MCF 10A (cell line): ENCODE measurements at regions not wholly inside any gene's neighbourhood (a gene's known extent, or its start where the extent isn't known, plus 50 kb on each side); places are given as distances from the start of the nearest gene placed in this dataset.
"Not testable (repeated sequence)": the region's sequence is repeated elsewhere in the genome, so short reads cannot be mapped to it uniquely, and the experiment has no call there.

Experiments
- BruUV-seq: library from RNA; stranded (reverse); fragments of 400-500 nt; replicated peaks from 2 replicates; lab custom pipeline; 2021; lab: Mats Ljungman, UMichigan
- CTCF ChIA-PET: fragments of 300-600 bp; sonication (Branson Sonifier 250); formaldehyde crosslinking; extraction: SDS; loops from one replicate; lab custom pipeline; 2021; ENCODE audit warnings: antibody characterized with exemption, inconsistent platforms; lab: Yijun Ruan, JAX
- POLR2A ChIA-PET: fragments of 300-600, 350-650 bp; sonication (Branson Sonifier 250); formaldehyde crosslinking; extraction: SDS; loops from one replicate; lab custom pipeline; 2020; ENCODE audit warnings: antibody characterized with exemption, inconsistent platforms; lab: Yijun Ruan, JAX
- DNase-seq: peaks from one replicate; pipeline ENCODE4 v3.0.0-alpha.2; 2018; ENCODE audit not compliant: unreplicated experiment
- H3K27ac Mint-ChIP-seq: one replicate; pipeline ENCODE4 v1.8.0; 2022; ENCODE audit warnings: mild to moderate bottlenecking, low read depth, mixed read lengths; ENCODE audit not compliant: unreplicated experiment
- H3K27me3 Mint-ChIP-seq: one replicate; pipeline ENCODE4 v1.8.0; 2022; ENCODE audit warnings: mixed read lengths; ENCODE audit not compliant: insufficient read depth, unreplicated experiment
- H3K36me3 Mint-ChIP-seq: one replicate; pipeline ENCODE4 v1.8.0; 2022; ENCODE audit warnings: mild to moderate bottlenecking, moderate library complexity, mixed read lengths; ENCODE audit not compliant: insufficient read depth, unreplicated experiment
- H3K4me1 Mint-ChIP-seq: one replicate; pipeline ENCODE4 v1.8.0; 2022; ENCODE audit warnings: mixed read lengths; ENCODE audit not compliant: insufficient read depth, unreplicated experiment
- H3K4me3 Mint-ChIP-seq: one replicate; pipeline ENCODE4 v1.8.0; 2022; ENCODE audit warnings: mild to moderate bottlenecking, moderate library complexity, mixed read lengths; ENCODE audit not compliant: unreplicated experiment
- H3K9me3 Mint-ChIP-seq: one replicate; pipeline ENCODE4 v1.8.0; 2022; ENCODE audit warnings: mixed read lengths; ENCODE audit not compliant: unreplicated experiment
- intact Hi-C: fragments of 100-400 bp; cut with micrococcal nuclease; formaldehyde crosslinking; loops from 2 replicates; pipeline ENCODE4 v1.14.1; 2022
- TF ChIP-seq, protein P1 (sequence below): fragments of 200-600 bp; IDR thresholded peaks from one replicate; pipeline ENCODE4 v1.8.0; 2022; ENCODE audit warnings: antibody characterized with exemption, mild to moderate bottlenecking; ENCODE audit not compliant: unreplicated experiment

DNA sequence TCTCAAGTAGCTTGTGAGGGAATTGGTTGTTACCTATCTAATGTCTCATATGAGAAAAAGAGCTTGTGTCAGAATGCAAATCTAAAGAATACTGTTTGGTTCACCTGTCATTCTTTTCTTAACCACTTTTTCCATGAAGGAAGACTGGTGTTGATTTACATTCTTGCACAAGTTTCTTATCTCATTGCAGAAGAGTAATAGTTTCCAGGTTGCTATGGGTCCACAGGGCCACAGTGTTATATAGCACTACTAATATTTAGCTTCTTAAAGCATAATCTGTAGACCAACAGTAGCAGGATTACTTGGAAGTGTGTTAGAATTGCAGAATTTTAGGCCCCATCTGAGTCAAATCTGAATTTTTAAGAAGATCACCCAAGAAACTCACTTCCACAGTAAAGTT is 697.5 kb downstream of the GBE1 start:
- ChIA-PET POLR2A (no interaction called here), CTCF (no interaction called here)
- H3K27ac Mint-ChIP-seq = no peak overlapping the region
- H3K4me3 Mint-ChIP-seq = no peak overlapping the region
- intact Hi-C loops = no loop called here
- BruUV-seq = no TSS peak
- H3K27me3 Mint-ChIP-seq = no peaks in the 10 kb centered on the region
- peaks cover 19% of the 10 kb centered on the region for H3K9me3 Mint-ChIP-seq
- TF ChIP-seq, protein P1, sequence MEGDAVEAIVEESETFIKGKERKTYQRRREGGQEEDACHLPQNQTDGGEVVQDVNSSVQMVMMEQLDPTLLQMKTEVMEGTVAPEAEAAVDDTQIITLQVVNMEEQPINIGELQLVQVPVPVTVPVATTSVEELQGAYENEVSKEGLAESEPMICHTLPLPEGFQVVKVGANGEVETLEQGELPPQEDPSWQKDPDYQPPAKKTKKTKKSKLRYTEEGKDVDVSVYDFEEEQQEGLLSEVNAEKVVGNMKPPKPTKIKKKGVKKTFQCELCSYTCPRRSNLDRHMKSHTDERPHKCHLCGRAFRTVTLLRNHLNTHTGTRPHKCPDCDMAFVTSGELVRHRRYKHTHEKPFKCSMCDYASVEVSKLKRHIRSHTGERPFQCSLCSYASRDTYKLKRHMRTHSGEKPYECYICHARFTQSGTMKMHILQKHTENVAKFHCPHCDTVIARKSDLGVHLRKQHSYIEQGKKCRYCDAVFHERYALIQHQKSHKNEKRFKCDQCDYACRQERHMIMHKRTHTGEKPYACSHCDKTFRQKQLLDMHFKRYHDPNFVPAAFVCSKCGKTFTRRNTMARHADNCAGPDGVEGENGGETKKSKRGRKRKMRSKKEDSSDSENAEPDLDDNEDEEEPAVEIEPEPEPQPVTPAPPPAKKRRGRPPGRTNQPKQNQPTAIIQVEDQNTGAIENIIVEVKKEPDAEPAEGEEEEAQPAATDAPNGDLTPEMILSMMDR = no peak
- H3K4me1 Mint-ChIP-seq = no peaks in the 10 kb centered on the region
- H3K36me3 Mint-ChIP-seq = peaks cover 6% of the 10 kb centered on the region
- no peak for DNase-seq

DNA sequence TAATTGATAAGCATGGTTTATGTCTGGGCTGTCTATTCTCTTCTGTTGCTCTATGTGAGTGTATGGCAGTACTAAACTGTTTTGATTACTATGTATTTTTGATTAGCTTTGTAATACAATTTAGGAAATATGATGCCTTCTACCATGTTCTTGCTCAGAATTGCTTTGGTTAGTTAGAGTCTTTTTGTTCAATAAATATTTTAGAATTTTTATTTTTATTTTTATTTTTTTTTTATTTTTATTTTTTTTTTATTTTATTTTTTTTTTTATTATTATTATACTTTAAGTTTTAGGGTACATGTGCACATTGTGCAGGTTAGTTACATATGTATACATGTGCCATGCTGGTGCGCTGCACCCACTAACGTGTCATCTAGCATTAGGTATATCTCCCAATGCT is 710.3 kb downstream of the GBE1 start:
- intact Hi-C loops, CTCF ChIA-PET, BruUV-seq, H3K4me1 Mint-ChIP-seq, H3K4me3 Mint-ChIP-seq, H3K27ac Mint-ChIP-seq, H3K9me3 Mint-ChIP-seq, POLR2A ChIA-PET, DNase-seq, H3K27me3 Mint-ChIP-seq, H3K36me3 Mint-ChIP-seq: not testable (repeated sequence)

DNA sequence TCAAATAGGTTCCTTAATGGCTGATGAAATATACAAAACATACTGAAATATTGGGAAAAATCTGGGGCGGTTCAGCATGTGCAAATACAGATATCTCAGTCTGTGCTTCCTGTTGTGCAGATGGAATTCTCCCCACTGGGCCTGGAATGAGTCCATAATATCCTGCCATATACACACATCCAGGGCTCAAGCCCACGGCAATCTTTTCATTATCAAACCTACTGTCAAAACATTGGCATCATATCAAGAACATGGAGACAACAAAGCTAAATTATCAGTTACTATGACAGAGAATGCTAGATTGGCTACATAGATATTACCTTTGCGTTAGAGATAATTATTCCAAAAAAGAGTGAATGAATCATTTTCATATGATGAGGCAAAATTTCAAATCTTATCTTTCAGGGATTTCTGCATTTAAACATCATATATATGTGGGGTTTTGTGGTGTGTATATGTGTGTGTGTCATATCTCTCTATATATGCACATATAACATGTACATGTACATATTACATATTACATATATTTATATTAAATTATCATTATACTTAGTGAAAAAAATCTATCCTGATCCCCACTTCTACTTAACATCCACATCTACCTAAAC is 713.3 kb downstream of the GBE1 start:
- H3K4me3 Mint-ChIP-seq = no peak overlapping the region
- TF ChIP-seq, protein P1 = no peak
- H3K36me3 Mint-ChIP-seq = no peaks in the 10 kb centered on the region
- no TSS peak for BruUV-seq
- CTCF ChIA-PET = no interaction called here
- H3K4me1 Mint-ChIP-seq = no peaks in the 10 kb centered on the region
- peaks cover 27% of the 10 kb centered on the region for H3K27me3 Mint-ChIP-seq
- no peak for DNase-seq
- H3K27ac Mint-ChIP-seq = no peak overlapping the region
- POLR2A ChIA-PET = no interaction called here
- intact Hi-C loops = no loop called here
- H3K9me3 Mint-ChIP-seq = no peaks in the 10 kb centered on the region

DNA sequence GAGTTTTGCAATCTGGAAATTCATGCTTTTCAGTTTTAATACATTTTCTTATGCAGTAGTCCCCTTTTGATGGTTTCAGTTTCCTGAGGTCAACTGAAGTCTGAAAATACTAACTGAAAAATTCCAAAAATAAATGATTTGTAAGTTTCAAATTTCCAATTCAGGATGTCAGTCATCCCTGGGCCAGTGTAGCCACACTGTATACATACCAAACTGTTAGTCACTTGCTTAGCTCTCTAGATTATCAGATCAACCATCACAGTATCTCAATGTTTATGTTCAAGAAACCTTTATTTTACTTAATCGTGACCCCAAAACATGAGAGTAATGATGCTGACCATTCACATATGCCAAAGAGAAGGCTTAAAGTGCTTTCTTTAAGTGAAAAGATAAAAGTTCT is 715.5 kb downstream of the GBE1 start:
- Mint-ChIP-seq H3K27ac (no peak overlapping the region), H3K9me3 (no peaks in the 10 kb centered on the region), H3K36me3 (no peaks in the 10 kb centered on the region), H3K4me1 (no peaks in the 10 kb centered on the region), H3K4me3 (no peak overlapping the region), H3K27me3 (peaks cover 27% of the 10 kb centered on the region)
- BruUV-seq = no TSS peak
- intact Hi-C loops = no loop called here
- TF ChIP-seq, protein P1 = no peak
- ChIA-PET CTCF (no interaction called here), POLR2A (no interaction called here)
- no peak for DNase-seq

DNA sequence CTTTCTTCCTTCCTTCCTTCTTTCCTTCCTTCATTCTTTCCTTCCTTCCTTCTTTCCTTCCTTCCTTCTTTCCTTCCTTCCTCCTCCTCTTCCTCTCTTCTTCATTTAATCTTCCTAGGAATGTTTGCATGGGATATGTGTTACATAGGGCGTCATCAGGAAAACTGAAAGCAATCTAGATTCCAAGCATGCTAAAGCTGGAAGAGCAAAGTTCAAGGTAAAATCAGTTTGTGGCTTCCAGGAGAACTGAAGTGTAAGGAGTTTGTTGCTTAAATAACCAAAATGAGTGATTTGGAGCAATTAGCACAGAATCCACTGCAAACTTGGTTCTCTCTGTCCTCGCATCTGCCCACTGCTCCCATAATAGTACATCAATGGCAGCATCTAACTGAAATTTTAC is 716.2 kb downstream of the GBE1 start:
- intact Hi-C loops = no loop called here
- H3K4me3 Mint-ChIP-seq = no peak overlapping the region
- TF ChIP-seq, protein P1 = no peak
- H3K9me3 Mint-ChIP-seq = no peaks in the 10 kb centered on the region
- H3K36me3 Mint-ChIP-seq = no peaks in the 10 kb centered on the region
- H3K27me3 Mint-ChIP-seq = peaks cover 24% of the 10 kb centered on the region
- ChIA-PET CTCF (interaction anchor here (0.6 kb wide), 2 partner anchors 133 to 240 kb away, joined by 3 read pairs; no protein-coding TSS in a partner anchor), POLR2A (no interaction called here)
- H3K27ac Mint-ChIP-seq = no peak overlapping the region
- DNase-seq = no peak
- no TSS peak for BruUV-seq
- H3K4me1 Mint-ChIP-seq = no peaks in the 10 kb centered on the region
